ENCODE measurements at regions not wholly inside any gene's neighbourhood (a gene's known extent, or its start where the extent isn't known, plus 50 kb on each side); places are given as distances from the start of the nearest gene placed in this dataset.

- no peak for ATAC-seq
- TF ChIP-seq TOX (CRISPR knock-in tag; IDR thresholded peaks at IDR 0.05; ENCODE audit: borderline replicate concordance) (no peak), ARNTL (CRISPR knock-in tag; IDR thresholded peaks at IDR 0.05; ENCODE audit: borderline replicate concordance, low read depth) (no peak), ZNF565 (CRISPR knock-in tag; conservative IDR thresholded peaks at IDR 0.05; ENCODE audit: low read depth) (no peak), RARB (CRISPR knock-in tag; IDR thresholded peaks at IDR 0.05) (no peak), GLIS3 (CRISPR knock-in tag; IDR thresholded peaks at IDR 0.05) (no peak), ZNF70 (CRISPR knock-in tag; IDR thresholded peaks at IDR 0.05) (no peak), CSRNP3 (CRISPR knock-in tag; IDR thresholded peaks at IDR 0.05) (no peak), ISL1 (CRISPR knock-in tag; IDR thresholded peaks at IDR 0.05) (no peak), ZC3H10 (CRISPR knock-in tag; IDR thresholded peaks at IDR 0.05) (no peak)
Measured at GRCh38 chr1:157438613-157439012, 113.7 kb downstream of the FCRL5 start.

- no peak for ATAC-seq
- no peak for TF ChIP-seq ARNTL (CRISPR knock-in tag; IDR thresholded peaks at IDR 0.05; ENCODE audit: borderline replicate concordance, low read depth)
- TF ChIP-seq SNAI2 (CRISPR knock-in tag; IDR thresholded peaks at IDR 0.05), result no peak
- TF ChIP-seq ZFP30 (CRISPR knock-in tag; IDR thresholded peaks at IDR 0.05), result no peak
- no peak for TF ChIP-seq CREB5 (CRISPR knock-in tag; IDR thresholded peaks at IDR 0.05; ENCODE audit: low read depth)
- TF ChIP-seq ESRRG (CRISPR knock-in tag; IDR thresholded peaks at IDR 0.05), result no peak
- TF ChIP-seq ZNF565 (CRISPR knock-in tag; conservative IDR thresholded peaks at IDR 0.05; ENCODE audit: low read depth), result no peak
- TF ChIP-seq TOX (CRISPR knock-in tag; IDR thresholded peaks at IDR 0.05; ENCODE audit: borderline replicate concordance), result no peak
- no peak for TF ChIP-seq OSR1 (CRISPR knock-in tag; IDR thresholded peaks at IDR 0.05)
- no peak for TF ChIP-seq ZC3H10 (CRISPR knock-in tag; IDR thresholded peaks at IDR 0.05)
- TF ChIP-seq RARB (CRISPR knock-in tag; IDR thresholded peaks at IDR 0.05), result no peak
- no peak for TF ChIP-seq ISL1 (CRISPR knock-in tag; IDR thresholded peaks at IDR 0.05)
- TF ChIP-seq TCF4 (CRISPR knock-in tag; IDR thresholded peaks at IDR 0.05; ENCODE audit: borderline replicate concordance), result no peak
Measured at GRCh38 chr1:157438146-157438545, 114.2 kb downstream of the FCRL5 start.

- ATAC-seq, result no peak
- TF ChIP-seq ISL1 (CRISPR knock-in tag; IDR thresholded peaks at IDR 0.05), result no peak
- TF ChIP-seq CSDC2 (CRISPR knock-in tag; IDR thresholded peaks at IDR 0.05), result no peak
- no peak for TF ChIP-seq TCF4 (CRISPR knock-in tag; IDR thresholded peaks at IDR 0.05; ENCODE audit: borderline replicate concordance)
- no peak for TF ChIP-seq GLIS3 (CRISPR knock-in tag; IDR thresholded peaks at IDR 0.05)
- TF ChIP-seq ESRRG (CRISPR knock-in tag; IDR thresholded peaks at IDR 0.05), result no peak
- TF ChIP-seq CREB5 (CRISPR knock-in tag; IDR thresholded peaks at IDR 0.05; ENCODE audit: low read depth), result no peak
- no peak for TF ChIP-seq TSHZ2 (CRISPR knock-in tag; IDR thresholded peaks at IDR 0.05)
Measured at GRCh38 chr1:157437296-157437695, 115.0 kb downstream of the FCRL5 start.

GRCh38 chr1:157431751-157432150, 120.6 kb downstream of the FCRL5 start:
- TF ChIP-seq OSR1 (CRISPR knock-in tag; IDR thresholded peaks at IDR 0.05) (no peak), POU6F1 (CRISPR knock-in tag; IDR thresholded peaks at IDR 0.05; ENCODE audit: borderline replicate concordance, low read depth) (no peak), ZNF565 (CRISPR knock-in tag; conservative IDR thresholded peaks at IDR 0.05; ENCODE audit: low read depth) (no peak), ZNF70 (CRISPR knock-in tag; IDR thresholded peaks at IDR 0.05) (no peak), TCF4 (CRISPR knock-in tag; IDR thresholded peaks at IDR 0.05; ENCODE audit: borderline replicate concordance) (no peak), RARB (CRISPR knock-in tag; IDR thresholded peaks at IDR 0.05) (no peak), PPARA (CRISPR knock-in tag; IDR thresholded peaks at IDR 0.05; ENCODE audit: borderline replicate concordance) (no peak), SNAI2 (CRISPR knock-in tag; IDR thresholded peaks at IDR 0.05) (no peak), BACH2 (CRISPR knock-in tag; IDR thresholded peaks at IDR 0.05; ENCODE audit: borderline replicate concordance) (no peak), CSDC2 (CRISPR knock-in tag; IDR thresholded peaks at IDR 0.05) (no peak), CREB5 (CRISPR knock-in tag; IDR thresholded peaks at IDR 0.05; ENCODE audit: low read depth) (no peak), ZC3H10 (CRISPR knock-in tag; IDR thresholded peaks at IDR 0.05) (no peak), PATZ1 (CRISPR knock-in tag; IDR thresholded peaks at IDR 0.05; ENCODE audit: borderline replicate concordance) (no peak), ZFP30 (CRISPR knock-in tag; IDR thresholded peaks at IDR 0.05) (no peak), ARNTL (CRISPR knock-in tag; IDR thresholded peaks at IDR 0.05; ENCODE audit: borderline replicate concordance, low read depth) (no peak), ISL1 (CRISPR knock-in tag; IDR thresholded peaks at IDR 0.05) (no peak), ZNF8 (CRISPR knock-in tag; IDR thresholded peaks at IDR 0.05) (no peak), ZFP3 (CRISPR knock-in tag; IDR thresholded peaks at IDR 0.05) (no peak), GLIS3 (CRISPR knock-in tag; IDR thresholded peaks at IDR 0.05) (no peak)
- ATAC-seq, result no peak

Measured in SK-N-SH treated with all-trans-retinoic acid at 6 μM for 48 hours (cell line).